ENCODE measurements at regions not wholly inside any gene's neighbourhood (a gene's known extent, or its start where the extent isn't known, plus 50 kb on each side); places are given as distances from the start of the nearest gene placed in this dataset.

- POLR2A ChIA-PET: no interaction called here
- no peak overlapping the region for H3K4me3 Mint-ChIP-seq
Observed at GRCh38 chr21:38577887-38578286, 79.6 kb upstream of the ERG start.

DNA sequence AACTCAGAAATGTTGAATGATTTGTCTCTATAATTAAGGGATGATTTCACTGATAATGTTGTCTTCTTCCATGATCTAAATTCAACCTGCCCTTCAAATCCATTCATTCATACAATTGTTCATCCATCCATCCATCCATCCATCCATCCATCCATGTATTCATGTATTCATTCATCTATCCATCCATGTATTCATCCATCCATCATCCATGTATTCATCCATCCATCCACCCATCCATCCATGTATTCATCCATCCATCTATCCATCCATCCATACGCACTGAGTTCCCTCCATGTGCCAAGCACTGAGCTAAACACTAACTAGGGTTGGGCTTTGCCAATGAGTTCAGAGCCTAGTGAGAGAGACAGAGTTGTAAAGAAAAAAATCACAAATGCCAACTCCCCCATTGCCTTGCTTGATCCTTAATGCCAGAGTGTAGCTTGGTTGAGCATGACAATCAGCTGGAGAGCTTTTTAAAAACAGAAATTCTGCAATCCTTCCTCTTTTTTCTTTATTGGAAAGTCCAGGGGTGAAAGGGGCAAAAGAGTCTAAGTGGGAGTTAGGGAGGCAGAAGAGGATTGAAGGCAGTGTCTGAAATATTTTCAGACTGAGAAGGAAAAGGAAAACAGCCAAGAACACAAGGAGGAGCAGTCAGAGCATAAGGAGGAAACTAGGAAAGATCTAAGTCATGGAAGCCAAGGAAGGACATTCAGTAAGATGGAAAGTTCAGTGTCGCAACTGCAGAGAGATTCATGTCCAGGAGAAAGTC, 92.4 kb upstream of the ERG start:
- H3K27me3 ChIP-seq (ENCODE audit: insufficient read depth, low read length, poor library complexity, severe bottlenecking): no peaks in the 10 kb centered on the region
- no peaks in the 10 kb centered on the region for H3K9me3 Mint-ChIP-seq
- H3K36me3 Mint-ChIP-seq: no peaks in the 10 kb centered on the region
- H3K4me1 Mint-ChIP-seq: no peaks in the 10 kb centered on the region
- DNase-seq: no peak
- H3K4me3 Mint-ChIP-seq: no peak overlapping the region
- no peak overlapping the region for H3K27ac Mint-ChIP-seq
- no peak overlapping the region for H3K27ac ChIP-seq (ENCODE audit: low read depth, low read length)
- ChIA-PET CTCF (no interaction called here), POLR2A (no interaction called here)
- H3K27me3 Mint-ChIP-seq: peaks cover 6 to 9% of the 10 kb centered on the region in 2 donors
- no peaks in the 10 kb centered on the region for H3K4me1 ChIP-seq (ENCODE audit: insufficient read depth, low read length)
- no peak overlapping the region for H3K4me3 ChIP-seq (ENCODE audit: low read length)
- H3K36me3 ChIP-seq (ENCODE audit: insufficient read depth, low read length): no peaks in the 10 kb centered on the region
- H3K9me3 ChIP-seq (ENCODE audit: low read length): no peaks in the 10 kb centered on the region

More at GRCh38 chr21:38577887-38578286, 79.6 kb upstream of the ERG start:
- no peaks in the 10 kb centered on the region for H3K27me3 ChIP-seq (ENCODE audit: insufficient read depth, low read length, poor library complexity, severe bottlenecking)
- H3K4me1 Mint-ChIP-seq: no peaks in the 10 kb centered on the region
- H3K27ac ChIP-seq (ENCODE audit: low read depth, low read length): no peak overlapping the region
- peaks cover 0 to 3% of the 10 kb centered on the region in 2 donors for H3K27me3 Mint-ChIP-seq
- no peak overlapping the region for H3K4me3 ChIP-seq (ENCODE audit: low read length)
- H3K9me3 Mint-ChIP-seq: no peaks in the 10 kb centered on the region
- no peaks in the 10 kb centered on the region for H3K36me3 ChIP-seq (ENCODE audit: insufficient read depth, low read length)
- H3K27ac Mint-ChIP-seq: no peak overlapping the region
- H3K36me3 Mint-ChIP-seq: no peaks in the 10 kb centered on the region
- H3K9me3 ChIP-seq (ENCODE audit: low read length): no peaks in the 10 kb centered on the region
- H3K4me1 ChIP-seq (ENCODE audit: insufficient read depth, low read length): no peaks in the 10 kb centered on the region
- DNase-seq: no peak
- CTCF ChIA-PET: no interaction called here

DNA sequence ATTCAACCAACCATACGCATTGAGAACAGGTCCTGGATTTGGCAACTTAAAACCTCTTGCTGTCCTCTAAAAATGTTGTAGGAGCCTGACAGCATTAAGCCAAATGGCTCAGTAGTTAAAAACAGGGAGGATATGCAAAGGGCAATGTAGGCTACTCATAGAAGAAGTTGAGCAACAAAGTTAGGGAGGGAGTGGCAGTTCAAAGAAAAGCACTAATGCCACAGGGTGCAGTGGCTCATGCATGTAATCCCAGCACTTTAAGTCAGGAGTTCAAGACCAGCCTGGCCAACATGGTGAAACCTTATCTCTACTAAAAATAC, 92.9 kb upstream of the ERG start:
- H3K27ac Mint-ChIP-seq: no peak overlapping the region
- H3K27me3 Mint-ChIP-seq: peaks cover 6 to 9% of the 10 kb centered on the region in 2 donors
- Histone ChIP-seq H3K9me3 (ENCODE audit: low read length) (no peaks in the 10 kb centered on the region), H3K27me3 (ENCODE audit: insufficient read depth, low read length, poor library complexity, severe bottlenecking) (no peaks in the 10 kb centered on the region), H3K4me1 (ENCODE audit: insufficient read depth, low read length) (no peaks in the 10 kb centered on the region), H3K27ac (ENCODE audit: low read depth, low read length) (no peak overlapping the region), H3K4me3 (ENCODE audit: low read length) (no peak overlapping the region), H3K36me3 (ENCODE audit: insufficient read depth, low read length) (no peaks in the 10 kb centered on the region)
- H3K4me3 Mint-ChIP-seq: no peak overlapping the region
- H3K36me3 Mint-ChIP-seq: no peaks in the 10 kb centered on the region
- ChIA-PET CTCF (no interaction called here), POLR2A (no interaction called here)
- no peaks in the 10 kb centered on the region for H3K9me3 Mint-ChIP-seq
- DNase-seq: no peak
- no peaks in the 10 kb centered on the region for H3K4me1 Mint-ChIP-seq

- Histone ChIP-seq H3K4me3 (ENCODE audit: low read length) (no peak overlapping the region), H3K36me3 (ENCODE audit: insufficient read depth, low read length) (no peaks in the 10 kb centered on the region), H3K27me3 (ENCODE audit: insufficient read depth, low read length, poor library complexity, severe bottlenecking) (no peaks in the 10 kb centered on the region), H3K27ac (ENCODE audit: low read depth, low read length) (no peak overlapping the region), H3K9me3 (ENCODE audit: low read length) (no peaks in the 10 kb centered on the region), H3K4me1 (ENCODE audit: insufficient read depth, low read length) (no peaks in the 10 kb centered on the region)
- CTCF ChIA-PET: no interaction called here
- no peak overlapping the region for H3K4me3 Mint-ChIP-seq
- peaks cover 5 to 12% of the 10 kb centered on the region in 2 donors for H3K27me3 Mint-ChIP-seq
- no peaks in the 10 kb centered on the region for H3K4me1 Mint-ChIP-seq
- H3K36me3 Mint-ChIP-seq: no peaks in the 10 kb centered on the region
- POLR2A ChIA-PET: no interaction called here
- no peaks in the 10 kb centered on the region for H3K9me3 Mint-ChIP-seq
- H3K27ac Mint-ChIP-seq: no peak overlapping the region
- no peak for DNase-seq
Observed at GRCh38 chr21:38596264-38597042, 98.2 kb upstream of the ERG start.

- Mint-ChIP-seq H3K9me3 (no peaks in the 10 kb centered on the region), H3K27ac (no peak overlapping the region), H3K27me3 (peaks cover 3 to 12% of the 10 kb centered on the region in 2 donors), H3K4me3 (no peak overlapping the region), H3K4me1 (no peaks in the 10 kb centered on the region), H3K36me3 (no peaks in the 10 kb centered on the region)
- no peaks in the 10 kb centered on the region for H3K4me1 ChIP-seq (ENCODE audit: insufficient read depth, low read length)
- H3K27me3 ChIP-seq (ENCODE audit: insufficient read depth, low read length, poor library complexity, severe bottlenecking): no peaks in the 10 kb centered on the region
- ChIA-PET CTCF (no interaction called here), POLR2A (no interaction called here)
- no peak overlapping the region for H3K4me3 ChIP-seq (ENCODE audit: low read length)
- DNase-seq: no peak
- no peaks in the 10 kb centered on the region for H3K9me3 ChIP-seq (ENCODE audit: low read length)
- H3K36me3 ChIP-seq (ENCODE audit: insufficient read depth, low read length): no peaks in the 10 kb centered on the region
- H3K27ac ChIP-seq (ENCODE audit: low read depth, low read length): no peak overlapping the region
Observed at GRCh38 chr21:38597421-38597820, 99.1 kb upstream of the ERG start.

DNA sequence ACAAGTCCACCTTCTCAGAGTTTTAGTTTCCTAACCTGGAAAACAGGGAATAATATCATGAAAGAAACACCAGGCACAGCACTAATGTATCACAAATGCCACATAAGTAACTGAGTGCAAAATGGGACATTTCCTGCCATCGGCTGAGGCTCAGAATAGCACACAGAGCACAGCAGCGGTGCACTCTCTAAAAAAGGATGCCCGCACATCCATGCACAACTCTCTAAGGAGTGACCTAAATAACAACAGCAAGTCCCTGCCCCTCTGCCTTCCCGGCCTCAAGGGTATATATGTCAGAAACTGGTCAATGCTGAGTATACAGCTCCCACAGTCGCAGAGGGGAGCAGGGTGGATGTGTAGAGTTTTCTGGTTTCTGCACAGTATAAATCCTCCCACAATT, 100.1 kb upstream of the ERG start:
- no peaks in the 10 kb centered on the region for H3K9me3 ChIP-seq (ENCODE audit: low read length)
- CTCF ChIA-PET: no interaction called here
- DNase-seq: no peak
- H3K4me1 ChIP-seq (ENCODE audit: insufficient read depth, low read length): no peaks in the 10 kb centered on the region
- Mint-ChIP-seq H3K27ac (no peak overlapping the region), H3K27me3 (peaks cover 3 to 12% of the 10 kb centered on the region in 2 donors), H3K4me1 (no peaks in the 10 kb centered on the region), H3K4me3 (no peak overlapping the region), H3K9me3 (no peaks in the 10 kb centered on the region), H3K36me3 (no peaks in the 10 kb centered on the region)
- H3K27ac ChIP-seq (ENCODE audit: low read depth, low read length): no peak overlapping the region
- no peak overlapping the region for H3K4me3 ChIP-seq (ENCODE audit: low read length)
- H3K36me3 ChIP-seq (ENCODE audit: insufficient read depth, low read length): no peaks in the 10 kb centered on the region
- POLR2A ChIA-PET: no interaction called here
- no peaks in the 10 kb centered on the region for H3K27me3 ChIP-seq (ENCODE audit: insufficient read depth, low read length, poor library complexity, severe bottlenecking)

- ChIA-PET CTCF (no interaction called here), POLR2A (no interaction called here)
- Mint-ChIP-seq H3K4me3 (no peak overlapping the region), H3K27ac (no peak overlapping the region), H3K27me3 (peaks cover 3 to 12% of the 10 kb centered on the region in 2 donors), H3K4me1 (no peaks in the 10 kb centered on the region), H3K9me3 (no peaks in the 10 kb centered on the region), H3K36me3 (no peaks in the 10 kb centered on the region)
- no peaks in the 10 kb centered on the region for H3K36me3 ChIP-seq (ENCODE audit: insufficient read depth, low read length)
- no peaks in the 10 kb centered on the region for H3K4me1 ChIP-seq (ENCODE audit: insufficient read depth, low read length)
- no peak for DNase-seq
- no peak overlapping the region for H3K27ac ChIP-seq (ENCODE audit: low read depth, low read length)
- H3K4me3 ChIP-seq (ENCODE audit: low read length): no peak overlapping the region
- no peaks in the 10 kb centered on the region for H3K27me3 ChIP-seq (ENCODE audit: insufficient read depth, low read length, poor library complexity, severe bottlenecking)
- H3K9me3 ChIP-seq (ENCODE audit: low read length): no peaks in the 10 kb centered on the region
Observed at GRCh38 chr21:38599381-38599975, 101.2 kb upstream of the ERG start.

DNA sequence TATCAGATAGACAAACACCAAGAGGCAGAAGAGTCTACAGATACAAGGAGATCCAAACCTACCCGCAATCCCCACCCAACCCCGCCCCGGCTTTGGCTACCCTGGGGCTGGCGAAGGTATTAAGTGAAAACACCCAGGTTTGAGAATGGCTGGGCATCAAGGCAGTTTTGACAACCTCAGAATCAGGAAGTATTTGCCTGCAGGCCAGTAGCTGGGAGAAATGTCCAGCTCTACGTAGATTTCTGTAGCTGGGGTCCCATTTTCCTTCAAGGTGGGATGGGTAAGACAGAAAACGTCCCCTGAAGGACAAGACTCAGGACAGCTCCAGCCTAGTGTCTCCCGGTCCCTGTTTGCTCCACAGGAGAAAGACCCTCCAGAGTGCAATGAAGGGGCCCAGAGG, 101.8 kb upstream of the ERG start:
- no peaks in the 10 kb centered on the region for H3K4me1 Mint-ChIP-seq
- H3K36me3 Mint-ChIP-seq: no peaks in the 10 kb centered on the region
- Histone ChIP-seq H3K4me3 (ENCODE audit: low read length) (no peak overlapping the region), H3K36me3 (ENCODE audit: insufficient read depth, low read length) (no peaks in the 10 kb centered on the region), H3K27me3 (ENCODE audit: insufficient read depth, low read length, poor library complexity, severe bottlenecking) (no peaks in the 10 kb centered on the region), H3K27ac (ENCODE audit: low read depth, low read length) (no peak overlapping the region), H3K4me1 (ENCODE audit: insufficient read depth, low read length) (no peaks in the 10 kb centered on the region), H3K9me3 (ENCODE audit: low read length) (no peaks in the 10 kb centered on the region)
- H3K9me3 Mint-ChIP-seq: no peaks in the 10 kb centered on the region
- ChIA-PET POLR2A (no interaction called here), CTCF (no interaction called here)
- no peak overlapping the region for H3K27ac Mint-ChIP-seq
- peaks cover 3 to 7% of the 10 kb centered on the region in 2 donors for H3K27me3 Mint-ChIP-seq
- DNase-seq: no peak
- H3K4me3 Mint-ChIP-seq: no peak overlapping the region
